HepG2 (cell line): ENCODE measurements at regions not wholly inside any gene's neighbourhood (a gene's known extent, or its start where the extent isn't known, plus 50 kb on each side); places are given as distances from the start of the nearest gene placed in this dataset.

ENCODE experiments used
- ATAC-seq: fragments of 200-7000 bp; cut with Tn5 transposase; 3 replicates; pipeline ENCODE4 v1.9.1; 2020; ENCODE audit warnings: mild to moderate bottlenecking, moderate library complexity
- BruUV-seq: library from RNA; stranded (reverse); fragments of 400-500 nt; replicated peaks from 2 replicates; lab custom pipeline; 2021; lab: Mats Ljungman, UMichigan
- CTCF ChIA-PET: fragments of 300-600 bp; formaldehyde crosslinking; extraction: SDS; loops from one replicate; lab custom pipeline; 2021; ENCODE audit warnings: low total read pairs, inconsistent platforms, low intra/inter-chr PET ratio; lab: Yijun Ruan, JAX
- POLR2A ChIA-PET: fragments of 350-600 bp; sonication (Branson Sonifier 250); formaldehyde crosslinking; loops from one replicate; lab custom pipeline; 2020; ENCODE audit warnings: antibody characterized with exemption, inconsistent platforms; lab: Yijun Ruan, JAX
- DNase-seq: peaks from one replicate; pipeline ENCODE4 v3.0.0-alpha.2; 2015; ENCODE audit warnings: low spot score
- FAIRE-seq: peaks from 3 replicates; lab custom pipeline; 2011; peaks lifted over from hg19 to GRCh38; lab: Jason Lieb, UNC
- H2AFZ ChIP-seq: one replicate; pipeline ENCODE4 v1.6.1; 2011; ENCODE audit warnings: low read length, inconsistent platforms
- H3K27ac ChIP-seq: fragments of 300-600 bp; 3 replicates; pipeline ENCODE4 v1.8.0; 2011; ENCODE audit warnings: mixed run types, mild to moderate bottlenecking, mixed read lengths, low read length, inconsistent platforms; ENCODE audit not compliant: insufficient read depth; ENCODE audit errors: extremely low read length
- H3K27me3 ChIP-seq, 2 experiments: fragments of 200-600 bp in 1 of 2; 2 replicates in 1 of 2; 3 replicates in 1 of 2; pipeline versions ENCODE4 v1.6.0 to v1.8.0; 2011; ENCODE audit warnings: low read length in 2 of 2, mild to moderate bottlenecking in 2 of 2, moderate library complexity in 2 of 2, inconsistent platforms in 1 of 2; ENCODE audit not compliant: insufficient read depth in 2 of 2, control insufficient read depth in 1 of 2
- H3K36me3 ChIP-seq, 2 experiments: fragments of 200-600 bp in 1 of 2; replicated peaks in 1 of 2; 2 replicates in 1 of 2; 3 replicates in 1 of 2; pipeline versions ENCODE4 v1.5.1 to v1.8.0; 2011; ENCODE audit warnings: low read length in 2 of 2, inconsistent platforms in 1 of 2; ENCODE audit not compliant: insufficient read depth in 2 of 2, control insufficient read depth in 1 of 2
- H3K4me1 ChIP-seq: 2 replicates; pipeline ENCODE4 v1.5.1; 2012; ENCODE audit warnings: low read length, inconsistent platforms; ENCODE audit not compliant: insufficient read depth
- H3K4me2 ChIP-seq: 2 replicates; pipeline ENCODE4 v1.6.0; 2011; ENCODE audit warnings: low read depth, low read length, inconsistent platforms
- H3K4me3 ChIP-seq, 3 experiments: fragments of 200-600 bp in 1 of 3; sonication (generic), shearing (Covaris generic) in 1 of 3; replicated peaks in 1 of 3; 2 replicates each; pipeline ENCODE4 v1.5.1; 2011 to 2016; ENCODE audit warnings: low read length in 3 of 3, inconsistent platforms in 2 of 3, low read depth in 2 of 3, mild to moderate bottlenecking in 2 of 3, control low read depth in 1 of 3, mixed read lengths in 1 of 3; ENCODE audit not compliant: insufficient read depth in 1 of 3
- H3K79me2 ChIP-seq: one replicate; pipeline ENCODE4 v1.6.1; 2011; ENCODE audit warnings: low read length, inconsistent platforms; ENCODE audit not compliant: insufficient read depth
- H3K9ac ChIP-seq: 2 replicates; pipeline ENCODE4 v1.6.0; 2011; ENCODE audit warnings: mild to moderate bottlenecking, low read depth, low read length, inconsistent platforms; ENCODE audit not compliant: insufficient read depth
- H3K9me3 ChIP-seq: 2 replicates; pipeline ENCODE4 v1.5.1; 2012; ENCODE audit warnings: mild to moderate bottlenecking, low read length
- H4K20me1 ChIP-seq: 2 replicates; pipeline ENCODE4 v1.6.0; 2011; ENCODE audit warnings: inconsistent platforms, mild to moderate bottlenecking, low read length, moderate library complexity; ENCODE audit not compliant: insufficient read depth
- FOXO1 ChIP-seq: sonication (generic); formaldehyde crosslinking; IDR thresholded peaks from 2 replicates; pipeline ENCODE4 v1.4.0; 2020; ENCODE audit warnings: missing genetic modification reagents
- HNRNPUL1 ChIP-seq: fragments of 200-400 bp; formaldehyde crosslinking; IDR thresholded peaks from 2 replicates; pipeline ENCODE4 v1.6.1; 2017; ENCODE audit warnings: low read depth, mild to moderate bottlenecking, low read length, moderate library complexity
- HOXD1 ChIP-seq: sonication (generic); formaldehyde crosslinking; IDR thresholded peaks from 2 replicates; pipeline ENCODE4 v1.5.0; 2020; ENCODE audit warnings: missing genetic modification reagents
- JUNB ChIP-seq: sonication (generic); formaldehyde crosslinking; IDR thresholded peaks from 2 replicates; pipeline ENCODE4 v1.8.0; 2022; ENCODE audit warnings: missing genetic modification reagents, mild to moderate bottlenecking, borderline replicate concordance
- NFKBIZ ChIP-seq: IDR thresholded peaks from 2 replicates; pipeline ENCODE4 v1.6.1; 2018; ENCODE audit warnings: missing genetic modification reagents, missing compliant biosample characterization
- ONECUT2 ChIP-seq: sonication (generic); formaldehyde crosslinking; IDR thresholded peaks from 2 replicates; pipeline ENCODE4 v1.4.0; 2020; ENCODE audit warnings: missing genetic modification reagents
- SRSF4 ChIP-seq: fragments of 200-400 bp; formaldehyde crosslinking; IDR thresholded peaks from one replicate; pipeline ENCODE4 v1.6.1; 2018; ENCODE audit warnings: mild to moderate bottlenecking, low read depth, low read length, moderate library complexity; ENCODE audit not compliant: poor library complexity, severe bottlenecking
- ZNF3 ChIP-seq: IDR thresholded peaks from 2 replicates; pipeline ENCODE4 v1.7.0; 2017; ENCODE audit warnings: inconsistent platforms
- WGBS: methylation state at CpG from one replicate; pipeline ENCODE4 v1.1.6; 2017; ENCODE audit warnings: low lambda C conversion rate; 5-methylcytosine and 5-hydroxymethylcytosine counted together
- in situ Hi-C: cut with HindIII; loops from 2 replicates; pipeline ENCODE4 v1.10.0; 2017; ENCODE audit warnings: low pct_unique_long_range_greater_than_20kb; ENCODE audit not compliant: extremely low pct_ligation_motif_present
- intact Hi-C: fragments of 100-400 bp; cut with micrococcal nuclease; formaldehyde crosslinking; loops from one replicate; pipeline ENCODE4 v1.10.0; 2022; ENCODE audit not compliant: unreplicated experiment

DNA sequence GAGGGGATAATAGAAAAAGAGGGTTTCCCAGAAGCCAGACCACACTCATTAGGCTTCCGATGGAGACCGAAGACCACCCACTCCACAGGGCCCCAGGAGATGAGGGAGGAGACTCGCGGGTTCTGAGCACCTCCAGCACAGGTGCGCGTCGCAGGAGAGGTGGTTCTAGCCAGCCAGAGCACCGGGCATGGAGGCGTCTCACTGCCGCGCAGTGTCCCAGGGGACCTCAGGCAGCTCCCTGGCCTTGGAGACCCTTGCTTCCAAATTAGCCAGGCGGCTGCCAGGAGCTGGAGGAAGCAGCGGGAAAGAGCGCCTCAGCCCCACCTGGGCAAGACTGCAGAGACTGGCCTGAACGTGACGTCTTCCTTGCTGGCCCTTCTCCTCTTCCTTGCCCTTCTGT is 115.4 kb upstream of the FBXL7 start:
- 66% methylated on average over 12 of the region's 16 CpGs for WGBS

DNA sequence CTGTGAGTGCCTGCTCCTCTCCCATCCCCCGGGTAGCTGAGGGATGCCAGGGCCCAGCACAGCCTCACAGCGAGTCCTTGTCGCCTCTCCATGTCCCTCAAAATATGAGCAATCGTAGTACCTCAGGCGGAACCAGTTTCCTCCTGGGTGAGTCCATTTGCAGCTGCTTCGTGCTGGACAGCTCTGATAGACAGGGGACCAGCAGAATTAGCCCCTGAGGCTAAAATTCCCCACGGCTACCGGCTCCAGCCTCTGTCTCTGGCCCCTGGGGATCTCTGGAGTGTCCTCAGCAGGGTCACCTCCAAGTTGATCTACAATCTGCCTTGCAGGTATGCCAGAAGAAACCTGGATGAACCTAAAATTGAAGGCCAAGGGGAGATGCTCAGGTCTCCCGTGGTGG is 115.8 kb upstream of the FBXL7 start:
- no peaks in the 10 kb centered on the region for H3K9me3 ChIP-seq
- CTCF ChIA-PET = no interaction called here
- in situ Hi-C loops = no loop called here

More for the DNA sequence above, 115.4 kb upstream of the FBXL7 start:
- DNase-seq (no peak), ATAC-seq (no peak), FAIRE-seq (no peak)
- TF ChIP-seq ZNF3 (no peak), FOXO1 (CRISPR knock-in tag) (no peak), JUNB (no peak)
- Histone ChIP-seq H3K36me3 (no peaks in the 10 kb centered on the region), H3K9me3 (no peaks in the 10 kb centered on the region), H3K27me3 (no peaks in the 10 kb centered on the region), H3K79me2 (no peaks in the 10 kb centered on the region), H3K9ac (no peak overlapping the region), H3K4me2 (no peak overlapping the region), H3K4me3 (no peak overlapping the region), H3K4me1 (peaks cover 17% of the 10 kb centered on the region; the same call in 1 of the 2 replicates), H2AFZ (no peak overlapping the region), H3K27ac (no peak overlapping the region), H4K20me1 (no peaks in the 10 kb centered on the region)
- ChIA-PET CTCF (no interaction called here), POLR2A (no interaction called here)
- in situ Hi-C loops (no loop called here), intact Hi-C loops (loop anchor here (10.0 kb wide), 1 partner anchor 610 kb away; no protein-coding TSS in a partner anchor)
- no TSS peak for BruUV-seq

More for the DNA sequence above, 115.8 kb upstream of the FBXL7 start:
- POLR2A ChIA-PET = no interaction called here
- no peak overlapping the region for H3K27ac ChIP-seq
- no peaks in the 10 kb centered on the region for H3K27me3 ChIP-seq
- no peak overlapping the region for H2AFZ ChIP-seq
- H3K36me3 ChIP-seq = no peaks in the 10 kb centered on the region
- H4K20me1 ChIP-seq = no peaks in the 10 kb centered on the region
- ATAC-seq (no peak), DNase-seq (no peak), FAIRE-seq (no peak)
- TF ChIP-seq ONECUT2 (CRISPR knock-in tag) (no peak), HOXD1 (CRISPR knock-in tag) (no peak), HNRNPUL1 (no peak), SRSF4 (no peak), NFKBIZ (CRISPR knock-in tag) (no peak)
- no peak overlapping the region for H3K4me3 ChIP-seq
- H3K9ac ChIP-seq = no peak overlapping the region
- BruUV-seq = no TSS peak
- intact Hi-C loops = loop anchor here (10.0 kb wide), 1 partner anchor 611 kb away; no protein-coding TSS in a partner anchor
- no peak overlapping the region for H3K4me2 ChIP-seq
- 5% methylated on average over 9 of the region's 9 CpGs for WGBS
- H3K4me1 ChIP-seq = peaks cover 17% of the 10 kb centered on the region; the same call in 1 of the 2 replicates
- H3K79me2 ChIP-seq = no peaks in the 10 kb centered on the region
